Stimulated activated CD4-positive, alpha-beta T cell treated with anti-CD3 and anti-CD28 coated beads, Interleukin-12 subunit alpha, Interleukin-12 subunit beta, amount 100 ng/mL, for 48 hours (primary cell): ENCODE measurements at regions not wholly inside any gene's neighbourhood (a gene's known extent, or its start where the extent isn't known, plus 50 kb on each side); places are given as distances from the start of the nearest gene placed in this dataset.

ENCODE experiments used
- DNase-seq, 3 donors: peaks; one replicate each; pipeline ENCODE4 v3.0.0-alpha.2; 2020; ENCODE audit warnings: low read depth in 2 of 3, low spot score in 1 of 3

DNA sequence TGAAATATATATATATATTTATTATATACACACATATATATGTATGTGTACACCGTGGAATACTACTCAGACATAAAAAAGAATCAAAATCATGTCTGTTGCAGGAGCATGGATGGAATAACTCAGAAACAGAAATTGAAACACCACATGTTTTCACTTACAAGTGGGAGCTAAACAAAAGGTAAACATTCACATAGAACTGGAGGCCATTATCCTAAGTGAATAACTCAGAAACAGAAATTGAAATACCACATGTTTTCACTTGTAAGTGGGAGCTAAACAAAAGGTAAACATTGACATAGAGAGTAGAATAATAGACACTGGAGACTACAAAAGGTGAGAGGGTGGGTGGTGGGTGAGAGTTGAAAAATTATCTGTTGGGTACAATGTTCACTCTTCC is 171.5 kb upstream of the GOLIM4 start:
- no peak for DNase-seq

DNA sequence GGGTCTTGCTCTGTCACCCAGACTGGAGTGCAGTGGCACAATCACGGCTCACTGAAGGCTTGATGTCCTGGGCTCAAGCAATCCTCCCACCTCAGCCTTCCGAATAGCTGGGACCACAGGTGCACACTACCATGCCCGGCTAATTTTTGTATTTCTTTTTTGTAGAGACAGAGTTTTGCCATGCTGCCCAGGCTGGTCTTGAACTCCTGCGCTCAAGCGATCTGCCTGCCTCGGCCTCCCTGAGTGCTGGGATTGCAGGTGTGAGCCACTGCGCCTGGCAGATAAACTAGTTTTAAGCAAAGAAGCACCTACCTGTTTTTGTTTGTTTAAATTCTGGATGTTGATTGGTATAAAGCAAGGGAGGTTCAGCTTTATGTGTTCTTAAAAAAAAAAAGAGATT is 170.6 kb upstream of the GOLIM4 start:
- DNase-seq: no peak

DNA sequence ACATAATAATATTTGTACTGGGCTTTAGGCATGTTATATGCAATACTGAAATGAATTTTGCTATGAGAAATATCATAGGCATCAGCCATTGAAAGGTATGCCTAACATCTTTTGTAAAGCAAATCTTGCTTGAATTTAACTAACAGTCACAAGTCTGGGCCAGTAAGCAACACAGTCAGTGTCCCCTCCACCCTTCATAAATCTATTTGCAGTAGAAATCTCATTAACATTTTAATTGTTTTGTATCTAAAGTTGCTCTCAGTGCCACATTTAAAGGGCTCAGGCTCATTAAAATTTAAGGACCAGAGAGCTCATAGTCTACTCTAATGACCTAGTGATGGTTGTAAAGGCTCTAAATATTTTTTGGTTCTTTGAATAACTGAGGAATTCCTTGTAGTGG is 167.2 kb upstream of the GOLIM4 start:
- no peak for DNase-seq

DNA sequence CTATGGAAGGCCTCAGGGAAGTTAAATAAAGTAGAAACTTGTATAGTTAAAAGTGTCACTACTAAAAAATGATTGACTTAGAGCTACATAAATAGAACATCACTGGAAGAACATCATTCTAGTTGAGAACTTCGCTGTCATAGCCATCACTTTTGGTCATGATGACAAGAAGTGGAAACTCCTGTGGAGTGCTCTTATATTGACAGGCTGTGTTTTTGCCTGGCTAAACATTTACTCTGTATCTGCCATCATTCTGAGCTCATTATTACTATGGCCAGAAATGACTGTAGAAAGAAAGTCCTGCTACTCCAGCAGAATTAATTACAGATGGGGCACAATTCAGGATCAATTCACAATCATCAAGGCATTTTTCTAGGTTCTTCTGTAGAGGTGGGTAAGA is 165.1 kb upstream of the GOLIM4 start:
- no peak for DNase-seq

DNA sequence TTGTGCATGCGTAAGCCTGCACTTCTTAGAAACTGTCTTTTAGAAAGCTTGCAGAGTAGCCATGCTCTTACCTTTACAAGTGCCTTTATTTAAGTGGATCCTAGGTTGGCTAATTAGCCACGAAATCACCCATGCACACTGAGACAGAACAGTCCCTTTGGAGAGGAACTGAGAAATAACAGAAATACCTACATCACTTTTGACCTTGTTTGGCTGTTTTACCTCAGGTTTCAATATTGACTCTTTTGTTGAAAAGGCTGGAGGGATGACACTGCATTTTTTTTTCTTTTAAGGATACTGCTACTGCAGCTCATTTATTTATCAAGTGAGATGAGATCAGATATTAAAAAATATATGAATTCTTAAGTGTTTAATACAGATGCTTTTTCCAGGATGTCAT is 155.6 kb upstream of the GOLIM4 start:
- no peak for DNase-seq

DNA sequence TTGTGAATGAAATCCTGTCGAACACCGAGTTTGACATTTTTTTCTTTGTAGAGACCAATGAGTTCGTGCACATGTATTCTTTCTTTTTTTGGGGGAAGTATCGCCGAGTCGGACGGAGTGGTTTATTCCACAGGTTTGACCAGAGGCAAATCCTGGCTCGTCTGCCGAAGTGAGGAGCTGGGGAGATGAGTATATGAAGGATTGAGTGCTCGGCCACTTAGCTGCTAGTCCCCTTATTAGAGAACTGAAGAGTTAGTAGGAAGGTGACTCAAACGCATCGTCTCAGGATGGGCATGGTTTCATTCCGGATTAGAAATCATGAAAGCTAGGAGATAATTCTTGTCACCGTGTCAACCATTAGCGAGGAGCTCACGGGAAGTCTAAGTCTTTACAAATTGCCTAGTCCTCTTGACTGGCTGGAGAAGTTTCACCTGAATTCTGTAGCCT is 154.7 kb upstream of the GOLIM4 start:
- no peak for DNase-seq

DNA sequence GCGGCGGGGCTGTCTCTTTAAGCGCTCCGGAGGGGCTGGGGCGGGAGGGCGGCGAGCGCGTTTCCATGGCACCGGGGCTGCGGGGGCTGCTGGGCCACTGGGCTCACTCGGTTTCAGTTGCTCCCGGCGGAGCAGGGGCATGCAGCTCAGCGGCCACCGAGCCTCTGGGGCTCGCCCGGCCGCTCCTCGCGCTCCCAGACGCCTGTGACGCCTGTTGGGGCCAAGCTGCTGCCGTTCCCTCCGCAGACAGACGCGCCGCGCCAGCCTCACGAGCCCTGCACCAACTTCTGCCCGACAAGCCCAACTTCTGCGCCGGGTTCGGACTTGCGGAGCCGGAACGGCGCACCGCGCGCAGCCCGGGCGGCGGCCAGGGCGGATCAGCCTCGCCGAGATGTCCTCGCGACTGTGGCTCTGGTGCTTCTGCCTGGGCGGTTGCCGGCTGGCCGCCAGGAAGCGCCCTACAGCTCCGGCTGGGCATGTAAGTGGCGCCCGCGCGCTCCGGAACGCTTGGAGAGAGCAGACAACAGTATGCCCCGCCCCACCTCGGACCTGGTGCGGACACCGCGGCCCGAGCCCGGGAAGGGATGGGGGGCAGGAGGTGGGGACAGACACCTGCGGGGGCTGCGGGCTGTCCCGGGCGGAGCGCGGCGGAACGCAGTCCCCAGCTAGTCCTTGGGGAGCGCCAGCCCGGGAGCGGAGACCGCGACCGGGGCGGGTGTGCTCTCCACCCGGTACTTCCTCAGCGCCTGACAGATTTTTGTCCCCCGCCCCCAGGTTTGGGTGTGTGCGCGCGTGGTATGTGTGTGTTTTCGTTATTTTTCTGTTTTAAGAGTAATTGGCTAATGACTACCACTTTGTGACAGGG is 154.1 kb upstream of the GOLIM4 start:
- no peak for DNase-seq

DNA sequence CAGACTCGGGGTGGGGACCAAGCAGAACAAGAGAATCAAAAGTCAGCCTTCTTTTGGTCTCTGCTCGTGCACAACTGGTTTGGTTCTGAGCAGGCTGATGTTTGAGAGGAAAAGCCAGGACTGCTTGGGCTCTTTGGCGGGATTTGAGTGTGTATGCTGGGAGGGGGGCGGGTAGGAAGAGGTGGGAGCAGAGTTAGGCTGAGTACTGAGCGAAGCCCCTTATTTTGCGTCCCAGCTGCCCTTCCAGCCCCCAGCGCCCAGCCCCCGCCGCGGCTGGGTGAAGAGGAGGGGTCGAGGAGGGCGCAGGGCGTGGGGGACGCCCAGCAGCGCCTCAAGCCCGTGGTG is 153.5 kb upstream of the GOLIM4 start:
- DNase-seq: no peak

DNA sequence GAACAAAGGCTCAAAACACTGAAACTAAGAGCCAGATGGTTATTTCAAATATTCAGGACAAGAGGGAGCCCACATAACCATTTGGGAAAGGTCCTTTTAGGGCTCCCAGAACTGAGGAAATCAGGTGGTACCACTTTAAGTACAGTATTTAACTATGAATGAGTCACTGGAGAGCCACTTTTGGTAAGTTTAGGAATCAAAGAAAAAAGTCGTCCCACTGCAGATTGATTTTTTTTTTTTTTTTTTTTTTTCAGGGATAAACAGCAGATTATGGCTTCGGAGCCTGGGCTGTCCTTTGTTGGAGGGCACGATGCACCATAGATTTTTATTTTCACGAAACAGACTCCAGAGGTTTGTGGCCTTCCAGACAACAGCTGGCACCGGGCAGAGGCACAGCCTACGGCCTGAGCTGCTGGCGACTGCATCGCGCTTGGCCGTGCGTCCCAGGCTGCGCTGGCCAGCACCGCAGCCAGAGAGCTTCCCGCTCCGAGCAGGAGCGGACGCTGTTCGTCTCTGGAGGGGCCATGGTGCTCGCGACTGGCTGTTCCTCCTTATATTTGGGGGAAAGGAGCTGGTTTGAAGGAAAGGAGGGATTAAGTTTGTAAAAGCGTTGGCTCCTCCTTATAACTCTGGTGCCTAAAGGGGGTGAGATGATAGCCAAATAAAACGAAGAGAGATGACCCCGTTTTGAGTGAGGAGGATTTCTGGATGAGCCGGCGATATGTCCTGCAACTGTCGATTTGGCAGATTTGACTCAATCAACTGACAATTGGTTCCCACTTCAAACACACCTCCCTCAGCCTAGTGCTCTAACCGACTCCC is 152.9 kb upstream of the GOLIM4 start:
- DNase-seq: no peak

DNA sequence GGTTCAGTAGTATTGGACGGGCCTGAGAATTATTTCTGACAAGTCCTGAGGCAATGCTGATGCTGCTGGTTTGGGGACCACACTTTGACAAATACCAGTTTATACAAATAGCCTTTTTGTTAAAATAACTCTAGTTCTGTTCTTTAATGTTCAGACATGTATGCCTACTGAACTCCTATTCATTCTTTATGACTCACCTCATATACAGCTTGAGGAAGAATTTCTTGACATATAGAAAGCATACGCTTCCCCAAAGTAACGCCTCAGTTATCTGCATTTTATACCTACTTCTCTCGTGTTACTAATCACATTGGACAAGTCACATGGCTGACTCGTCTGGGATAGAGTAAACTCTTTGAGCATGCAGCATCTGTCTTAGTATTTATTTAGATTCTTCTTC is 145.4 kb upstream of the GOLIM4 start:
- DNase-seq: no peak

DNA sequence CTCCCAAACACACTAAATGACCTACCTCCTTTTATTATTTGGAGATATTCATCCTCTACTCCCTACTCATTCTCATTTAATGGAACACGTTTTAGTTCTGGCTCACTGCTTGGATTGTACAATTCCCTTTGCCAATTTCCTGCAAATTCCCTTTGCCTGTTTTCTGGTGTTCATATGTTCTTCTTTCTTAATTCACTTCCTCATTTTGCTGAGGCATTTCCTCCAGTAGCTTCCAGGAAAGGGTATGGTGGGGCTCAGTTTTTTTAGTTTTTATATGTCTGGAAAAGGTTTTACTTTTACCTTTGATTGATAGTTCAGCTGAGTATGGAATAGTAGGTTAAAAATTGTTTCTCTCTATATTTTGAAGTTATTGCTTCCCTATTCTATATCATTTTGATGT is 143.6 kb upstream of the GOLIM4 start:
- DNase-seq: no peak

DNA sequence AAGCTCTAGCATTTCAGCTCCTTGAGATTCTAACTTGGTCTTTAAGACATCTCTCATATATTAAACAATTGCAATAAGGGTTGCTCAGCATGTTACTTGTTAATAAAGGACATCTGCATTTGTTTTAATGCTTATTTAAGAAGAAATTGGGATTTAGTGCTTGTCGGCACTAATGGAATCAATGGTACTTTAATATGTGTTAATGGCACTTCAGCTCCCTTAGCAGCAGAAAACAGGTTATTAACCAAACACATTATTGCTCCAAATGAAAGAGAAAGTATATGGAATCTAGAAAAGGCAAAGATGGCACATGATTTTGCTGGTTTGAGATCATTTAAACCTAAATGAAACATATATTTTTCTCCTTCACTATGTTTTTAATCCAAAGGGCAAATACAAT is 137.3 kb upstream of the GOLIM4 start:
- no peak for DNase-seq

DNA sequence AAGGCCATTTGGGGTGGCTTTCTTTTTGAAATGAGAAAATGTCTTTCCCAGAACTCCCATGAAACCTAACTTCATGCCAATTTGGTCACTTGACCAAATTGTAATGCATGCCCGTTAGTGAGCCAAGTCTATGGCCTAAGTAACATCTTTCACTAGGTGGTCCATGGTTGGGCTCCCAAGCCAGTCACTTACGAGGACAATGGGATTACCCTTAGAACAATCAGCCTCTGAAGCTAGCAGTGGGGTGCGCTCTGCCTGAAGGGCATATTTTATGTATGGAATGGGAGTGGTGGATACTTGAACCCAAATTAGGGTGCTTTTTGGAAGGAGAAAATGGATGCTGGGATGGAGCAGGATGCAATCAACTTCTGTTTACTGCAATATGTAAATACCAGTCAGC is 127.4 kb upstream of the GOLIM4 start:
- DNase-seq: no peak

DNA sequence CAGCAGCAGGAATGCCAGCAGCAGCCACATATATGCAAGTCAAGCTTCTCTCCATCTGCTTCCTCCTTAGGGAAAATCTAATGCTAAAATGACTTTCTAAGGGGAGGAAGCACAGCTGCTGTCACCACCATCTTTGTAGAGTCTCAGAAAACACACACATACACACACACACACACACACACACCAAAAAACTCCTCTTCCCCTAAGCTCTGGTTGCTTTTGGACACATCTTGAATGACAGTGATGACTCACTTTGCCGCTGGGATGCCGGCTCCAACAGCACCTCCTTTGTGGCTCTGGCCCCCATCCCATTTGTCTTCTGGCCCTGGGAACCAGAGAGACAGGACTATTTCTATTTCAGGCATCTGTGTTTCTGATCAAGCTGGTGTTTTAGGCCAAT is 124.8 kb upstream of the GOLIM4 start:
- DNase-seq: no peak

DNA sequence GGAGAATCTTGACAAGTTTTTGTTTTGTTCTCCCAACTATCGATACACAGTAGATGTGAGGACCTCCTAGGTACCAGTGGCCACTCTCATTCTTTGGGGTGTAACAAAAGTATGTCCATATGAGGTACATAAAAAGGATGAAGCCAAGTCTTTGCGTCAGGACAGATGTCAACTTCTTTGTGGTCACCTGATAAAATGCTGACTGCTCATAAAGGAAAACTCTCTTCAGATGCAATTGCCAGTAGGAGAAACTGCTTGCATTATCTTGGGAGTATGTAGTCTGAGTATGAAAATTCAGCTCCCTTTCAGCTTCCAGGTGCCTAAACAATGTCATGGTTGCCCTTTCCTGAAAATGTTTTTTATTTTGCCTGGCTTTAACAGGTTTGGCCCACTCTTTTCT is 123.8 kb upstream of the GOLIM4 start:
- no peak for DNase-seq

DNA sequence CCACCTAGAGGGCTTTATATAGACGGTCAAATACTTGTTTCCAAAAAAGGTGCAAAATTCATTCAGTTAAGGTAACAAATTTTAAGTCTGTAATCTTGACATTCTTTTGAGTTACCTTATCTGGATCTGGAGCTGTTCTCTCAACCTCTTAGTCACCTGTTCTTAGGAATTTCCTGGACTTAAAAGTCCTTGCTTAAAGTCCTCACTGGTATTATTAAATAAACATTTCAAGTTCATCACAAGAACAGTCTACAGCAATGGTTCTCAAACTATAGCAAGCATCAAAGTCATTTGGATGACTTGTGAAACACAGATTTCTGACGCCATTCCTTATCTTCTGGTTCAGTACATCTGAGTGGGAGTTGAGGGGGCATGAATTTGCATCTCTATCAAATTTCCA is 122.9 kb upstream of the GOLIM4 start:
- DNase-seq: no peak

DNA sequence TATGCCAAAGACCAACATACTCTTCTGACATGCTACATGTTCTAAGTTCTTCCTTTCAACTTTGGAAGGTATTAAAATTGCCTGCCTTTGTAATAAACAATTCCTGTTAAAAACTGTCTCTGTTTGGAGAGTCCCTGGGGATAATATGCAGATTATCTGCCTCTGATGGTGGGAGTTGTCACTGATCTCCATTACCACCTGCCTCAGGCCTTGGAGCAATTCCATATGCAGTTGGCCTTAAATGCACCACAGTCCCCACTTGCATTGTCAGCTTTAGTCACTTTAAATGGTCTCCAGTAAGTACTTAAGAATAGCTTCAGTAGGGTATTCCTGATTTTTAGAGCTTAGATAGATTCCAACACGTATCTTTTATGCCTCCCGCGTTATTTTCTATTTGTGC is 121.1 kb upstream of the GOLIM4 start:
- no peak for DNase-seq

DNA sequence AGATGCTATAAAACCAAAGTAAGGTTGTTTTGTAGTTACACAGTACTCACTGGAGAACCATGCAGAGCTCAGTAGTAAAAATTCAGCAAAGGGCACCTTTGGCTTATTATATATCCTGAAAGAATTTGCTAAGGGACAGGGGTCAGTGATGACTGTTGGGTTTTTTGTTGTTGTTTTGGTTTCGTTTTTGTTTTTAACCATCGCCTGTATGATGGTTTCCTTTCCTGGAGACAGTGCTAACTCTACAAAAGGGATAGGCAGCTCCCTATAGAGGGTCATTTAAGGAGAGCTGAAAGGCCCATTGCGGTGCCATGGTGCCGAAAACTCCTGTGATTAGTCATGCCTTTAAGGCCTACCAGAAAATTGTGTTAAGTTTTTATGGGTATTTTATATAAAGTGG is 118.2 kb upstream of the GOLIM4 start:
- DNase-seq: no peak

DNA sequence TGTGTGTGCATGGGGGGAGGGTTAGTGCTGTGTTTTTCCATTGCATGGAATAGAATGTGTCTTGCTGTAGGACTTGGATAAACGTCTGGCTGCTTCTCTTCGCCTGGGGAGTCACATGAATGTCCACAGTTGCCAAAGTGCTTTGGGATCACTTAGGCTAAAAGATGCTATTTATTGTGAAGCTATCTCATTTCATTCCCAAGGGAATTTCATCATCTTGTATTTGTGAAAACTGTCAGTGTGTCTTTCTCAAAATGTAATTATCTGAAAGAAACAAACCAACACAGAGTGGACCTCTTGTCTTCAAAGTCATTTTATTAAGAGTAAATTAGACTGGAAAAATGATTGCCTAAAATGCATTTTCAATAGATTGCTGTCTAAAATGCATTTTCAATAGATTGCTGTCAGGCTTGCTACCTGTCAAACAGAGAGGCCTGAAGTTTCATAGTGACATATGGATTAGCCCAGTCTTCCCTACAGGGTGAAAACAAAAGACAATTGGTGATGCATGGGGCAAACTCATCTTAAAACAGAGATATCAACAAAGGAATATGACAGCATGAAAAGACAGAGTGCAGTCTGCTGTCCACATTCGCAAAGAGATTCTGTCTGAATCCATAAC is 117.1 kb upstream of the GOLIM4 start:
- DNase-seq: no peak

DNA sequence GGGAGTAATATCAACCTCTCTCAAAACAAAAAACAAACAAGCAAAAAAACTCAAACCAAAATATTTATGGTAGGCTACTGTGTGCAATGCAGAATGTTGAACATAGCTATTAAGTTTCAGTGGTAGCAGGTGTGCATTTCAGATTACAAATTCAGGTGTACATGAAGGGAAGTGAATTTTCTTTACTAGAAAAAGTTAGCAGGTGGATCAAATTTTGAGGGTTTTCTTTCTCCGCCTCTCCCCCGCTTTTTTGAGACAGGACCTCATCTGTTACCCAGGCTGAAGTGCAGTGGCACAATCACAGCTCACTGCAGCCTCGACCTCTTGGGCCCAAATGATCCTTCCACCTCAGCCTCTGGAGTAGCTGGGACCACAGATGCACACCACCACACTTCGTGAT is 109.7 kb upstream of the GOLIM4 start:
- no peak for DNase-seq

DNA sequence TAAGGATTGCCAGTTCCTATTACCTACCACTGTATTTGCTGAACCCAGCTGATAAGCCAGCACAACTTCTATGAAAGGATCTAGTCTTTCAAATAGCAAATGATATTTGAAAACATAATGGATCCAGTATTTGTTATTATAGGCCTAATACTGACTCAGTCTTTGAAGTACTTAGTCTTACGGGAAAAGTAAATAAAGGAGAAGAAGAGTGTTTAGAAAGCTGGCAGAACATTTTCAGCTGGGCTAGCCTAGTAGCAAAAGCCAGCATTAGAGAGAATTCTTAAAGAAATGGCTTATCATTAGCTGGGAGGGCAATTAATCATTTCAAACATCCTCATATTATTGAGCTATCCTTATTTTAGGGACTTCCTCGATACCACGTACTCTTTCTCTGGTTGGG is 101.4 kb upstream of the GOLIM4 start:
- DNase-seq: no peak

DNA sequence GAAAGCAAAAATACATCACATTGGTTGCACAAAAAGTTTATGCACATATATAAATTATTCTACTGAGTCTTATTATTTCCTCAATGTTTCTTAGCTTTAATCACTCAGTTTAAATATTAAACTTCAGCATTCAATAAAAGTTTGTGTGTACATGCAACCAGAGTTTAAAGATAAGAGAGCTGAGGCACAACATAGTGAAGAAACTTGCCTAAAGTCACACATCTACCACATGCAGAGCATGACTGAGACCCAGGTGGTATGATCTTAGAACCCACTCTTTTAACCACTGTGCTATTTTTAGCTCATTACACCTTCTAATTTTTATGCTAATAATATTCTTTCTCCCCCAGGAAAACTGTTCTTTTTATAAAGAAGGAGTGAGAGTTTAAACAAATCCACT is 96.1 kb upstream of the GOLIM4 start:
- no peak for DNase-seq
